HCT116 (cell line): ENCODE measurements at regions not wholly inside any gene's neighbourhood (a gene's known extent, or its start where the extent isn't known, plus 50 kb on each side); places are given as distances from the start of the nearest gene placed in this dataset.

Experiments
- ATAC-seq: fragments of 200-7000 bp; cut with Tn5 transposase; 2 replicates; pipeline ENCODE4 v1.9.1; 2020; ENCODE audit warnings: mild to moderate bottlenecking, moderate library complexity
- BruUV-seq: library from RNA; stranded (reverse); fragments of 400-500 nt; replicated peaks from 2 replicates; lab custom pipeline; 2021; lab: Mats Ljungman, UMichigan
- CTCF ChIA-PET: fragments of 300-600 bp; sonication (Branson Sonifier 250); formaldehyde crosslinking; loops from one replicate; lab custom pipeline; 2021; ENCODE audit warnings: antibody characterized with exemption; lab: Charles Lee
- POLR2A ChIA-PET: fragments of 300-600, 350-600 bp; sonication (Branson Sonifier 250); formaldehyde crosslinking; loops from one replicate; lab custom pipeline; 2021; ENCODE audit warnings: antibody characterized with exemption; lab: Charles Lee
- RAD21 ChIA-PET, 2 experiments: fragments of 300-600 bp; sonication (Branson Sonifier 250); formaldehyde crosslinking; loops; one replicate each; lab custom pipeline; 2023; ENCODE audit warnings: low total read pairs in 2 of 2; ENCODE audit not compliant: uncharacterized antibody in 2 of 2, unreplicated experiment in 2 of 2, low non-redundant PET in 1 of 2; lab: Charles Lee
- DNase-seq: peaks from one replicate; pipeline ENCODE4 v3.0.0-alpha.2; 2010; ENCODE audit warnings: low read depth, low spot score
- H2AFZ ChIP-seq: fragments of 200-600 bp; shearing (Covaris generic), sonication (generic); 2 replicates; pipeline ENCODE4 v1.6.1; 2017; ENCODE audit warnings: low read depth, mixed run types, mixed read lengths, antibody characterized with exemption, low read length; ENCODE audit not compliant: poor library complexity, severe bottlenecking
- H3K27ac ChIP-seq: 2 replicates; pipeline ENCODE4 v1.5.1; 2012; ENCODE audit warnings: low read depth, low read length
- H3K27me3 ChIP-seq: fragments of 200-600 bp; sonication (generic); 2 replicates; pipeline ENCODE4 v1.6.1; 2016; ENCODE audit warnings: mixed run types, low read length, mixed read lengths; ENCODE audit not compliant: insufficient read depth
- H3K36me3 ChIP-seq, 2 experiments: fragments of 200-500 bp in 1 of 2; fragments of 200-600 bp in 1 of 2; sonication (Bioruptor generic) in 1 of 2; sonication (generic) in 1 of 2; 2 replicates each; pipeline versions ENCODE4 v1.5.1 to v1.6.1; 2014 to 2016; ENCODE audit warnings: low read length in 2 of 2, inconsistent platforms in 1 of 2, mixed read lengths in 1 of 2, mixed run types in 1 of 2; ENCODE audit not compliant: insufficient read depth in 2 of 2, control insufficient read depth in 1 of 2
- H3K4me1 ChIP-seq, 2 experiments: fragments of 200-600 bp in 1 of 2; sonication (generic) in 1 of 2; 2 replicates each; pipeline versions ENCODE4 v1.5.1 to v1.6.1; 2012 to 2017; ENCODE audit warnings: low read length in 2 of 2, inconsistent platforms in 1 of 2, mild to moderate bottlenecking in 1 of 2, mixed read lengths in 1 of 2, mixed run types in 1 of 2, moderate library complexity in 1 of 2; ENCODE audit not compliant: insufficient read depth in 2 of 2, control insufficient read depth in 1 of 2
- H3K4me2 ChIP-seq: fragments of 200-600 bp; sonication (generic); 2 replicates; pipeline ENCODE4 v1.6.1; 2017; ENCODE audit warnings: mixed run types, low read length, mixed read lengths
- H3K4me3 ChIP-seq, 2 experiments: fragments of 200-600 bp in 1 of 2; sonication (generic) in 1 of 2; replicated peaks in 1 of 2; 2 replicates each; pipeline ENCODE4 v1.5.1; 2011 to 2016; ENCODE audit warnings: low read length in 2 of 2, control low read depth in 1 of 2, low read depth in 1 of 2, mild to moderate bottlenecking in 1 of 2, mixed read lengths in 1 of 2, mixed run types in 1 of 2
- H3K79me2 ChIP-seq: fragments of 200-600 bp; sonication (generic); 2 replicates; pipeline ENCODE4 v1.6.1; 2017; ENCODE audit warnings: mild to moderate bottlenecking, mixed run types, low read length, moderate library complexity, mixed read lengths; ENCODE audit not compliant: insufficient read depth
- H3K9ac ChIP-seq: fragments of 200-600 bp; sonication (generic); 2 replicates; pipeline ENCODE4 v1.6.1; 2016; ENCODE audit warnings: low read length, mixed read lengths
- H3K9me2 ChIP-seq: fragments of 200-600 bp; sonication (generic), shearing (Covaris generic); 2 replicates; pipeline ENCODE4 v1.6.1; 2017; ENCODE audit warnings: mixed run types, mild to moderate bottlenecking, moderate library complexity; ENCODE audit not compliant: insufficient read depth
- H3K9me3 ChIP-seq, 2 experiments: fragments of 200-500 bp in 1 of 2; fragments of 200-600 bp in 1 of 2; sonication (Bioruptor generic) in 1 of 2; sonication (generic) in 1 of 2; 2 replicates each; pipeline ENCODE4 v1.6.1; 2014 to 2017; ENCODE audit warnings: low read length in 2 of 2, mixed read lengths in 2 of 2, inconsistent platforms in 1 of 2, low read depth in 1 of 2, mild to moderate bottlenecking in 1 of 2, mixed run types in 1 of 2, moderate library complexity in 1 of 2; ENCODE audit not compliant: control insufficient read depth in 1 of 2, insufficient read depth in 1 of 2
- H4K20me1 ChIP-seq: fragments of 200-600 bp; sonication (generic), shearing (Covaris generic); 2 replicates; pipeline ENCODE4 v1.6.1; 2017; ENCODE audit warnings: mixed run types, mild to moderate bottlenecking, moderate library complexity; ENCODE audit not compliant: insufficient read depth
- CBX3 ChIP-seq: IDR thresholded peaks from 2 replicates; pipeline ENCODE4 v1.6.1; 2012; ENCODE audit warnings: low read depth
- CEBPB ChIP-seq: IDR thresholded peaks from 2 replicates; pipeline ENCODE4 v1.6.1; 2012; ENCODE audit warnings: low read depth
- CTCF ChIP-seq, 3 experiments: fragments of 200-600 bp in 1 of 3; sonication (generic) in 1 of 3; IDR thresholded peaks in 2 of 3; conservative IDR thresholded peaks in 1 of 3; 2 replicates each; pipeline ENCODE4 v1.5.1; 2012 to 2017; ENCODE audit warnings: low read depth in 2 of 3, low read length in 2 of 3, antibody characterized with exemption in 1 of 3, borderline replicate concordance in 1 of 3, control low read depth in 1 of 3, mild to moderate bottlenecking in 1 of 3, mixed read lengths in 1 of 3, mixed run types in 1 of 3, moderate library complexity in 1 of 3; ENCODE audit not compliant: insufficient read depth in 1 of 3
- EGR1 ChIP-seq: IDR thresholded peaks from 2 replicates; pipeline ENCODE4 v1.6.1; 2012; ENCODE audit warnings: low read depth
- ELF1 ChIP-seq: IDR thresholded peaks from 2 replicates; pipeline ENCODE4 v1.6.1; 2012; ENCODE audit warnings: low read depth, borderline replicate concordance
- EZH2phosphoT487 ChIP-seq: fragments of 200-600 bp; IDR thresholded peaks from 2 replicates; pipeline ENCODE4 v1.6.1; 2018; ENCODE audit warnings: antibody characterized with exemption, borderline replicate concordance
- FOSL1 ChIP-seq: IDR thresholded peaks from 2 replicates; pipeline ENCODE4 v1.6.1; 2012; ENCODE audit warnings: low read depth
- JUND ChIP-seq: IDR thresholded peaks from 2 replicates; pipeline ENCODE4 v1.6.1; 2012
- MAX ChIP-seq: IDR thresholded peaks from 2 replicates; pipeline ENCODE4 v1.6.1; 2012
- POLR2A ChIP-seq: IDR thresholded peaks from 2 replicates; pipeline ENCODE4 v1.7.0; 2011; ENCODE audit warnings: borderline replicate concordance; ENCODE audit not compliant: insufficient read depth, insufficient read length; ENCODE audit errors: extremely low read depth
- POLR2AphosphoS5 ChIP-seq: IDR thresholded peaks from 2 replicates; pipeline ENCODE4 v1.6.1; 2011; ENCODE audit warnings: mild to moderate bottlenecking, low read depth, low read length, moderate library complexity
- RAD21 ChIP-seq: IDR thresholded peaks from 2 replicates; pipeline ENCODE4 v1.6.1; 2012; ENCODE audit warnings: low read depth, mild to moderate bottlenecking
- REST ChIP-seq: IDR thresholded peaks from 2 replicates; pipeline ENCODE4 v1.6.1; 2012; ENCODE audit warnings: low read depth
- SRF ChIP-seq: IDR thresholded peaks from 2 replicates; pipeline ENCODE4 v1.6.1; 2012; ENCODE audit warnings: low read depth
- TCF7L2 ChIP-seq: IDR thresholded peaks from 2 replicates; pipeline ENCODE4 v1.7.0; 2011; ENCODE audit warnings: borderline replicate concordance, inconsistent platforms; ENCODE audit not compliant: insufficient read depth, insufficient read length; ENCODE audit errors: extremely low read depth
- ZBTB33 ChIP-seq: IDR thresholded peaks from 2 replicates; pipeline ENCODE4 v1.6.1; 2011; ENCODE audit warnings: mild to moderate bottlenecking, low read length, moderate library complexity; ENCODE audit not compliant: insufficient replicate concordance; ENCODE audit errors: extremely low read depth
- ZNF274 ChIP-seq: fragments of 200-500 bp; sonication (Bioruptor generic); IDR thresholded peaks from 2 replicates; pipeline ENCODE4 v1.6.1; 2014; ENCODE audit warnings: mild to moderate bottlenecking, low read depth, low read length, inconsistent platforms
- intact Hi-C: fragments of 100-400 bp; cut with micrococcal nuclease; formaldehyde crosslinking; loops from 2 replicates; pipeline ENCODE4 v1.10.0; 2022

GRCh38 chr4:110332483-110332882, 134.1 kb upstream of the ELOVL6 start:
- H2AFZ ChIP-seq: no peak overlapping the region
- no peak overlapping the region for H3K9ac ChIP-seq
- no peak for DNase-seq
- no peaks in the 10 kb centered on the region for H3K79me2 ChIP-seq
- intact Hi-C loops: no loop called here
- H3K4me1 ChIP-seq: no peaks in the 10 kb centered on the region
- no peak overlapping the region for H3K4me2 ChIP-seq
- no peaks in the 10 kb centered on the region for H4K20me1 ChIP-seq
- CTCF ChIA-PET: no interaction called here
- no TSS peak for BruUV-seq
- POLR2A ChIA-PET: no interaction called here
- RAD21 ChIA-PET: no interaction called here
- no peaks in the 10 kb centered on the region for H3K36me3 ChIP-seq
- H3K9me2 ChIP-seq: no peaks in the 10 kb centered on the region
- no peak overlapping the region for H3K27ac ChIP-seq
- no peaks in the 10 kb centered on the region for H3K9me3 ChIP-seq
- no peak for TF ChIP-seq ZNF274
- TF ChIP-seq SRF: no peak
- no peak for TF ChIP-seq POLR2A
- no peak for TF ChIP-seq EZH2phosphoT487
- TF ChIP-seq CEBPB: no peak
- TF ChIP-seq EGR1: no peak
- no peak for TF ChIP-seq RAD21
- no peak for TF ChIP-seq CBX3
- TF ChIP-seq ELF1: no peak
- no peak for TF ChIP-seq MAX
- TF ChIP-seq FOSL1: no peak
- TF ChIP-seq ZBTB33: no peak
- no peak for TF ChIP-seq JUND
- no peak for TF ChIP-seq REST
- TF ChIP-seq POLR2AphosphoS5: no peak
- TF ChIP-seq TCF7L2: no peak
- TF ChIP-seq CTCF (IDR thresholded peaks at IDR 0.05 in 2 of 3, conservative IDR thresholded peaks at IDR 0.05 in 1 of 3; ENCODE audit: borderline replicate concordance in 1 of 3, insufficient read depth in 1 of 3, low read depth in 2 of 3, low read length in 2 of 3): no peak
- TF ChIP-seq, all 23 proteins: peak for 0
- Histone ChIP-seq H3K4me3 (no peak overlapping the region), H3K27me3 (no peaks in the 10 kb centered on the region)
- ATAC-seq: no peak
